Stimulated activated CD4-positive, alpha-beta T cell treated with anti-CD3 and anti-CD28 coated beads, Interleukin-2, amount 100 ng/mL, for 24 hours (primary cell): ENCODE measurements at regions not wholly inside any gene's neighbourhood (a gene's known extent, or its start where the extent isn't known, plus 50 kb on each side); places are given as distances from the start of the nearest gene placed in this dataset.
A peak's percentile ranks its signal among the peaks of the same experiment; 100 is the strongest.
"Not testable (repeated sequence)": the region's sequence is repeated elsewhere in the genome, so short reads cannot be mapped to it uniquely, and the experiment has no call there.

Experiments used
- DNase-seq, 2 donors: peaks; one replicate each; pipeline ENCODE4 v3.0.0-alpha.2; 2020

- DNase-seq: no peak
These were observed 54.1 kb upstream of the SHLD1 start for GRCh38 chr20:5696011-5696559.

DNA sequence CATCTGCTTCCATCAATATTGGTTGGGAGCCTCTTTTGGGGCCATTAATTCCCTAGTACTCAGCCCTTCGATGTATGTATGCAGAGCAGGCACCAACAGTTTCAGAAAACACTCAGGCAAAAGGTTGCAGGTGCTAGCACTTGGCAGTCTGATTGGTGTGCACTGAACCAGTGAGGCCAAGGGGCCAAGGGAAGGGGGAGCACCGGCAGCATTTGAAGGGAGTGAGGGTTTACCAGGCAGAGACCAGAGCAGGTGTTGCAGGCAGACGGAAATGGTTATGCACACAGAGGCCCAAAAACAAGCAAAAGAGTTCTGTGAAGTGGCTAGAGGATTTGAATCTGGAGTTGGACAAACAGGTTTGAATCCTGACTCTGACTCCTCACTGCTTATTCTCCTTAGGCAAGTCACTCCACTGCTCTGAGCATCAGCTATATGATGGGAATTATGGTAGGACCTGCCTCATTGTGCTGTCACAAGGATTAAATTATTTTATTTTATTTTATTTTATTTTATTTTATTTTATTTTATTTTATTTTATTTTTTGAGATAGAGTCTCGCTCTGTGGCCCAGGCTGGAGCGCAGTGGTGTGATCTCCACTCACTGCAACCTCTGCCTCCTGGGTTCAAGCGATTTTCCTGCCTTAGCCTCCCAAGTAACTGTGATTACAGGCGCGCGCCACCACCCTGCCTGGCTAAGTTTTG, 58.1 kb upstream of the SHLD1 start:
- no peak for DNase-seq

GRCh38 chr20:5689463-5689862, 60.7 kb upstream of the SHLD1 start:
- DNase-seq: no peak

DNA sequence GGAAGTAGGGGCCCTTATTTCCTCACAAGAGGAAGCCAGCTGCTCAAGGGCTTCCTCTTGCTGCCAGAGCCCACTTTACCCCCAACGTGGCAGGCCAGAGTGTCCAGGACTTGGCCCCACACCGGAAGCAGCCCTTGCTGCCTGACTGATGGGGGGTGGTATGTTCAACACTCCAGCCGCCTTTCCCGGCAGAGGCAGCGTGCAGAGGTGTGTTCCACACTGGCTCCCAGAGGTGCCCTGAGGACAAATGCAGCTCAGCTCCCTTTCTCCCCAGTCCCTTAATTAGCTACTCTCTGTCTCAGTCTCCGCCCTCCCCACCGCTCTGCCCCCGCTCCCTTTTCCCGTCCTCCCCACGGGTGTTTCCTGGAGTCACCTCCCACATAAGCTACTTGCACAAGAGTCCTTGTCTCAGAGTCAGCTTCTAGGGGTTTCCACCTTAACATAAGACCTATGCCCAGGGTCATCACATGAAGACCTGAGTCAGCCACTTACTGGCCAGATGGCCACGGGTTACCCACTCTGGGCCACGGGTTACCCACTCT, 61.7 kb upstream of the SHLD1 start:
- DNase-seq: no peak

GRCh38 chr20:5687884-5688283, 62.3 kb upstream of the SHLD1 start:
- DNase-seq: no peak

GRCh38 chr20:5686384-5687105, 63.7 kb upstream of the SHLD1 start:
- no peak for DNase-seq

DNA sequence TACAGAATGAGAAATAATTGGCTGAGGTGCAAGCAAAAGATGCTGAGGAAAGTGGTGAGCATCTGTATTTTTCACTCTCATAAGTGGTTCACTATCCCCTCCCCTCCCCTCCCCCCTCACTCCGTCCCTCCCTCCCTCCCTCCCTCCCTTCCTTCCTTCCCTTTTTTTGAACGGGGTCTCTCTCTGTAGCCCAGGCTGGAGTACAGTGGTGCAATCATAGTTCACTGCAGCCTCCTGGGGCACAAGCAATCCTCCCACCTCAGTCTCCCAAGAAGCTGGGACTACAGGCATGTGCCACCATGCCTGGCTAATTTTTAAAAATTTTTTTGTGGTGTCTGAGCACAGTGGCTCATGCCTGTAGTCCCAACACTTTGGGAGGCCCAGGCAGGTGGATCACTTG, 67.6 kb upstream of the SHLD1 start:
- not testable (repeated sequence) for DNase-seq

GRCh38 chr20:5680192-5680591, 69.4 kb upstream of the GPCPD1 start:
- no peak for DNase-seq

- DNase-seq: no peak
These were observed 68.0 kb upstream of the GPCPD1 start for GRCh38 chr20:5678777-5679176.

GRCh38 chr20:5677944-5678343, 67.1 kb upstream of the GPCPD1 start:
- DNase-seq: not testable (repeated sequence)

- no peak for DNase-seq
These were observed 66.6 kb upstream of the GPCPD1 start for GRCh38 chr20:5677389-5677788.

- no peak for DNase-seq
These were observed 64.6 kb upstream of the GPCPD1 start for GRCh38 chr20:5675103-5676091.

GRCh38 chr20:5674176-5674660, 63.4 kb upstream of the GPCPD1 start:
- DNase-seq: peak; percentile 25 to 27

GRCh38 chr20:5670874-5671273, 60.1 kb upstream of the GPCPD1 start:
- no peak for DNase-seq

GRCh38 chr20:5670036-5670536, 59.3 kb upstream of the GPCPD1 start:
- DNase-seq: no peak

DNA sequence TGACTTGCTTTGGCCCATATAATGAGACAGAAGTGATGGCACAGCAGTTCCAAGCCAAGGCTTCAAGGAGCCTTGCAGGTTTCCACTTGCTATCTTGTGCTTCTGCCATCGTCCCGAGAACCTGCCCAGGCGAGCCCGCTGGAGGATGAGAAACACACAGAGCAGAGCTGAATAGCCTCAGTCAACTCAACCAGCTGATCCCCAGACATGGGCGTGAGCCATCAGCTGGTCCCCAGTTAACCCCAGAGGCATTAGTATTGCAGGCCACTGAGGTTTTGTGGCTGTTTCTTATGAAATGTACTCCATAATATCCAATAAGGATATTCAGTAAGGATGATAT, 57.7 kb upstream of the GPCPD1 start:
- DNase-seq: no peak

GRCh38 chr20:5667705-5668528, 57.1 kb upstream of the GPCPD1 start:
- no peak for DNase-seq

DNA sequence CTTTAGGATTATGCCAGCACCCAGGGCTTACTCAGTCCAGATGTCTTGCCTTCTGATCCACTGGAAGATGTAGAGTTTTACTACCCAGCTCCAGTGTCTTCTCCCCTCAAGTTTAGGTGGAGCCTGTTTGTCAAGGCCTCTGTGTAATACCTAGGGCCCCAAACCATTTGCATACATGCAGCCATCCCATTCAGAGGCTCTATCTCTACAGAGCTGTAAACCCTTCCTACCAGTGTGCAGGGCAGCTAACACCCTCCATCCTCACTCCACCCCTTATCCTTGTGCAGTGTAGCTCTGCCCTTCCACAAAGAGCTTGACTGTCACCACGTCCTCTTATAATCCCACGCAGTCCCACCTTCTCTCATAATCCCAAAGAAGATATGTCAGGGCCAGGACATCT, 54.6 kb upstream of the GPCPD1 start:
- DNase-seq: no peak

DNA sequence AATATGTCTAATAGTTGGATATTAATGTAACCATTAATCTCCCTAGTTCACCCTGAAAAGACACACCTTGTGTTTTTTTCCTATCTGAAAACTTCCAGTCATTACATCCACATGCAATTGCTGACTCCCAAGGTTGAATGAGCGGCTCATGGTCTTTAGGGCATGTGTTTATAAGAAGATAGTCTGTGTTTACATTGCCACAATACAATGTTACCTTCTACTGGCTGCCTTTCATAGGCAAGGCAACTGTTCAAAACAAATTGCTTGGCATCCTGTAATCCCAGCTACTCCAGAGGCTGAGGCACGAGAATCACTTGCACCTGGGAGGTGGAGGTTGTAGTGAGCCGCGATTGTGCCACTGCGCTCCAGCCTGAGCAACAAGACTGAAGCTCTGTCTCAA, 52.6 kb upstream of the GPCPD1 start:
- DNase-seq: no peak

DNA sequence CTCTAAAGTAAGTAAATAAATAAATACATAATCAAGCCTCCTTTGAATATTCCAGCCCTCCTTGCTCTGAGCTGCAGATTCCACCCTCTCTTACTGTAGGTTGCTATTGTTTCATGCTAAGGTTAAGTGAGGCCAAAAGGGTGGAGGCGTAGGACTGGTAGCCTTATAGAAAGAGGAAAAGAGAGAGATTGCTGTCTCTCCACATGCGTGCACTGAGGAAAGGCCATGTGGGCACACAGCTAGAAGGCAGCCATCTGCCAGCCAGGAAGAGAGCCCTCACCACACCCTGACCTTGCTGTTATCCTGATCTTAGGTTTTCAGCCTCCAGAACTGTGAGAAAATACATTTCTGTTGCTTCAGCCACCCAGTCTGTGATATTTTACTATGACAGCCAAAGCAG, 52.0 kb upstream of the GPCPD1 start:
- no peak for DNase-seq

DNA sequence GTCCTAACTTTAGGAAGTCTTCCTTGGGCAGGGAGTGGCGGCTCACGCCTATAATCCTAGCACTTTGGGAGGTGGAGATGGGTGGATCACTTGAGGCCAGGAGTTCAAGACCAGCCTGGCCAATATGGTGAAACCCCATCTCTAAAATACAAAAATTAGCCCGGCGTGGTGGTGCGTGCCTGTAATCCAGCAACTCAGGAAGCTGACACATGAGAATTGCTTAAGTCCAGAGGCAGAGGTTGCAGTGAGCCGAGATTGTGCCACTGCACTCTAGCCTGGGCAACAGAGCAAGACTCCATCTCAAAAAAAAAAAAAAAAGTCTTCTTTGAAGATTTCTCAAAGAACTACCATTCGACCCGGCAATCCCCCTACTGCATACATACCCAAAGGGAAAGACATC, 50.0 kb upstream of the GPCPD1 start:
- DNase-seq: not testable (repeated sequence)
